ENCODE measurements at regions not wholly inside any gene's neighbourhood (a gene's known extent, or its start where the extent isn't known, plus 50 kb on each side); places are given as distances from the start of the nearest gene placed in this dataset.

DNA sequence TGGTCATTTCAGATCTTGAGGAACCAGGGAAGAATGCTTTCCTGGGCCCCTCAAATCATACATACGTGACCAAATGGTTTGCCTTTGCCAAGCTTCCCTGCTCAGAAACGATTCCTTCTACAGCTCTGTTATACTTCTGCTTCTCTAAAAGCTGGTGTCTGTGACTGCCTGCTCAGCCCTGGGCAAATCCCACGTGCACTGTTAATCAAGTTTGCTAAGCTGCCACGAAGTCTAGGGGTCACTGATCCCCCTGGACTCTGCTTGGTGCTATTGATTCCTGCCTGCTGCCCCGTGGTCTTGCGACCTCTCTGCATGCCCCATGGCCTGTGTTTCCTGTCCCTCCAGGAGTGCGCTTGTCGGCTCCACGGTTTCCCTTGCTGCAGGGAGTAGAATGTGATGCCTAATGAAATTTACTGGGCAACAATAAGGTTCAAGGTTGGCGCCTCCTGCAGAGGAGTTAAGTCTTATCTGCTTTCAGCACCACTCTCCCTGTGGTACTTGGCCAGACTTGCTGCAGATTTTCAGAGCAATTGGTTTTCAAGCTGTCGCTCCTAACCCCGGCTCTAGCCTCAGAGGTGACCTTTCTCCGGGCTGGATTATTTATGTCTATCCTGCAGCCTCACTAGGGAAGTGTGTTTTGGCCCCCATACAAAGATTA, 201.6 kb upstream of the FZD8 start:
- TF ChIP-seq, protein P1, sequence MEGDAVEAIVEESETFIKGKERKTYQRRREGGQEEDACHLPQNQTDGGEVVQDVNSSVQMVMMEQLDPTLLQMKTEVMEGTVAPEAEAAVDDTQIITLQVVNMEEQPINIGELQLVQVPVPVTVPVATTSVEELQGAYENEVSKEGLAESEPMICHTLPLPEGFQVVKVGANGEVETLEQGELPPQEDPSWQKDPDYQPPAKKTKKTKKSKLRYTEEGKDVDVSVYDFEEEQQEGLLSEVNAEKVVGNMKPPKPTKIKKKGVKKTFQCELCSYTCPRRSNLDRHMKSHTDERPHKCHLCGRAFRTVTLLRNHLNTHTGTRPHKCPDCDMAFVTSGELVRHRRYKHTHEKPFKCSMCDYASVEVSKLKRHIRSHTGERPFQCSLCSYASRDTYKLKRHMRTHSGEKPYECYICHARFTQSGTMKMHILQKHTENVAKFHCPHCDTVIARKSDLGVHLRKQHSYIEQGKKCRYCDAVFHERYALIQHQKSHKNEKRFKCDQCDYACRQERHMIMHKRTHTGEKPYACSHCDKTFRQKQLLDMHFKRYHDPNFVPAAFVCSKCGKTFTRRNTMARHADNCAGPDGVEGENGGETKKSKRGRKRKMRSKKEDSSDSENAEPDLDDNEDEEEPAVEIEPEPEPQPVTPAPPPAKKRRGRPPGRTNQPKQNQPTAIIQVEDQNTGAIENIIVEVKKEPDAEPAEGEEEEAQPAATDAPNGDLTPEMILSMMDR (IDR thresholded peaks at IDR 0.05; ENCODE audit: low read depth, low read length, missing control alignments), result no peak
- DNase-seq (ENCODE audit: low read depth), result no peak
- H3K4me3 ChIP-seq (ENCODE audit: low read depth, low read length), result no peak overlapping the region
- in situ Hi-C loops (cut with HindIII; ENCODE audit: low sequenced_read_pairs), result no loop called here

DNA sequence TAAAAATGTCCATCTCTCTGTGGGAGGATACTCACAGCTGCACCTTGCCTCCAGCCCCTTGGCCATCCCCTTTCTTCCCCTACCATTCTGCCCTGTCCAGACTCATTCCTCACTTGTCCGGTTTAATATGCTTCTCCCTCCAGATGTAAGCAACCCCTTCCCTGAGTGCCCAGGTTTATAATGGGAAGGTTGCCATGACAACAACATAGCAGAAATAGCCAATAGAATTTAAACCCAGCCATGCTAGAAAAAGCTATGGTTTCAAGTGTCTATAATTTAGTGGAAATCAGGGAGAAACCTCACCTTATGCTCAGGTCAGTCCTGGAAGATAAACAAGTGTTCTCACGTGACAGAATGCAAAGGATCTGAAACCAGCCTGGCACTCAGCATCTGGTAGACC, 196.0 kb upstream of the FZD8 start:
- DNase-seq (ENCODE audit: low read depth), result no peak
- H3K4me3 ChIP-seq (ENCODE audit: low read depth, low read length), result no peak overlapping the region
- in situ Hi-C loops (cut with HindIII; ENCODE audit: low sequenced_read_pairs), result no loop called here
- TF ChIP-seq, protein P1 (IDR thresholded peaks at IDR 0.05; ENCODE audit: low read depth, low read length, missing control alignments), result no peak

DNA sequence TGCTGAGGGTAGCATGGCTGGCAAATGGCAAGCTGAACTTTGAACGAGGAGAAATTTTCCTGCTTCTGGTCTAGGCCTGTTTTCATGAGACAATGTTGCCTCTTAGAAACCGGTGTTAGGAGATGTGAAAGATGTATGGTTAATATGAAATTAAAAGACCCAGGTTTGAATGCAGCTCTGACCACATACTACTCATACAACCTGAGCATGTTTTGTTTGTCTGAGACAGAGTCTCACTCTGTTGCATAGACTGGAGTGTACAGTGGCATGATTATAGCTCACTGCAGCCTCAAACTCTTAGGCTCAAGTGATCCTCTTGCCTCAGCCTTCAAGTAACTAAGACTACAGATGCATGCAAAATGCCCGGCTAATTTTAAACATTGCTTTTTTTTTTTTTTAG, 193.4 kb upstream of the FZD8 start:
- H3K4me3 ChIP-seq (ENCODE audit: low read depth, low read length), result no peak overlapping the region
- in situ Hi-C loops (cut with HindIII; ENCODE audit: low sequenced_read_pairs), result no loop called here
- TF ChIP-seq, protein P1 (IDR thresholded peaks at IDR 0.05; ENCODE audit: low read depth, low read length, missing control alignments), result no peak
- no peak for DNase-seq (ENCODE audit: low read depth)

DNA sequence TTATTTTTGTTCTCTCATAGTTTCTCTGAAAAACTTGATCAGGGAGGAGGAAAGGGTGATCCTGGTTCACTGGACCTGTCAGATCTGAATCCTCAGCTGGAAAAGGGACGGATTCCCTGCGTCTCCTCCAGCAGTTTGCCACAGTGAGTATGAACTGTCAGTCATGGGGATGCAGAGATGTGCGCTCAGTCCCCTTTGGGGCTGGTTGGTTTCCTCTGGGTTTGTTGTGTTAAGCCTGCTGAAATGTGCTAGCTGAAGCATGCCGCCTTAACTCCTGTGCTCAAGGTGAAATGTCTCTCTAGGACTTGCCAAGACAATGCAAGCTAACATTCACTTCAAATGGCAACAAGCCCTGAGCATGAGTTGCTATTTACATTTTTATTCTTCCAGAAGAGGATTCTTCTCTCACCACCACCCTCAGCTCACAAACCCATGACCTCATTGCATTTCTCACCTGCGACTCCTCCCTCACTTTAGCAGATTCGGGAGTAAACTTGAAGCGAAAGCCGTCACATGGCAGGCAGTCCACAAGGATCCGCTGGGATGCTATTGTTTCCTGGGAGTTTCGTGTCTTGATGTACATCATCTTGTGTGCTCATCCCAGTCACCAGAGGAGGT, 192.9 kb upstream of the FZD8 start:
- DNase-seq (ENCODE audit: low read depth), result no peak
- H3K4me3 ChIP-seq (ENCODE audit: low read depth, low read length), result no peak overlapping the region
- TF ChIP-seq, protein P1 (IDR thresholded peaks at IDR 0.05; ENCODE audit: low read depth, low read length, missing control alignments), result no peak
- in situ Hi-C loops (cut with HindIII; ENCODE audit: low sequenced_read_pairs), result no loop called here

DNA sequence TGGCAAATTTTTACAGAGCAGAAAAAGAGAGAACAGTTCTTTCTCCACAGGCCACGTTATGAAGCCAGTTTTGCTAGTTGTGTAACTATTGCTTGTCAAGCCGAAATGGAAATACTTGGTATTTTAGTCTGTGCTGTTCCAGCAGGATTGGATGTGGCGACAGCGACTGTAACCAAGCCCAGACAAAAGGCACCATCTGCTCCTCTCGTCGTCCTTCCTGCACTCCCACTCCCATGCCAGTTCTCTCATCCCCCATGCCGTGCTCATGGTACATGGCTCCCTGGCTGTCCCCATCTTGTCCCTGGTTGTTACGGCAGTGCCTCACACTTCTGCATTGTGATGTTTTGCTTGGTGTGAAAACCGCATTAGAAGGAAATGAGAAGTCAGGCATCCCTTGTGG, 185.7 kb upstream of the FZD8 start:
- H3K4me3 ChIP-seq (ENCODE audit: low read depth, low read length), result no peak overlapping the region
- in situ Hi-C loops (cut with HindIII; ENCODE audit: low sequenced_read_pairs), result no loop called here
- TF ChIP-seq, protein P1 (IDR thresholded peaks at IDR 0.05; ENCODE audit: low read depth, low read length, missing control alignments), result no peak
- DNase-seq (ENCODE audit: low read depth), result no peak

DNA sequence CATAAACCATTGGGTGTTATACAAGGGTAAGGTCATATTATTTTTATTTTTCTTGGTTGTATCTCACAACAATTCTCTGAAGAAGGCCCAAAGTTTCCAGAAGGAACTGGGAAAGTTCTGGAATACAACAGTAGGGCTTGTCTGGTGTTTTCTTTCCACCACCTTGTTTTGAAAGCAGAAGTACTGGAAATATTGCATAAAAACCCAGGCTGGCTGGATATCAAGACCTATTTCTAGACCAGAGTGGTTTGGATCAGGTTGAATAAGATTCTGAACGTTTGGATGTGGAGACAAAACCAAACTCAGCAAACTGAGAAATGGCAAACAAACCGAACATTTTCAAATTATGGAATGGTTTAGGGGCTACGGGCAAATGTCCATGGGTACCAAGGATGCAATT, 182.6 kb upstream of the FZD8 start:
- TF ChIP-seq, protein P1 (IDR thresholded peaks at IDR 0.05; ENCODE audit: low read depth, low read length, missing control alignments), result no peak
- H3K4me3 ChIP-seq (ENCODE audit: low read depth, low read length), result no peak overlapping the region
- in situ Hi-C loops (cut with HindIII; ENCODE audit: low sequenced_read_pairs), result no loop called here

More for the DNA sequence above, 182.6 kb upstream of the FZD8 start:
- no peak for DNase-seq (ENCODE audit: low read depth)

All from astrocyte of the cerebellum (primary cell).